H1 (cell line): ENCODE measurements at regions not wholly inside any gene's neighbourhood (a gene's known extent, or its start where the extent isn't known, plus 50 kb on each side); places are given as distances from the start of the nearest gene placed in this dataset.

Experiments
- ASH2L ChIP-seq: fragments of 200-600, 300-600 bp; sonication (generic); IDR thresholded peaks from one replicate; pipeline ENCODE4 v1.7.1; 2017; ENCODE audit warnings: low read length
- JUND ChIP-seq: IDR thresholded peaks from 2 replicates; pipeline ENCODE4 v1.6.1; 2011; ENCODE audit warnings: mild to moderate bottlenecking, improper control_type of control experiment, low read length
- KDM1A ChIP-seq: fragments of 200-600, 300-600 bp; sonication (generic); IDR thresholded peaks from 2 replicates; pipeline ENCODE4 v1.7.1; 2016; ENCODE audit warnings: mild to moderate bottlenecking, low read length, borderline replicate concordance
- KDM5A ChIP-seq: fragments of 200-600 bp; IDR thresholded peaks from 2 replicates; pipeline ENCODE4 v1.7.1; 2012; ENCODE audit warnings: mild to moderate bottlenecking, low read length, inconsistent platforms, mixed read lengths
- RFX5 ChIP-seq: IDR thresholded peaks from 2 replicates; pipeline ENCODE4 v1.6.1; 2011; ENCODE audit warnings: low read depth, low read length, improper control_type of control experiment, borderline replicate concordance
- RXRA ChIP-seq: IDR thresholded peaks from 2 replicates; pipeline ENCODE4 v1.6.1; 2011; ENCODE audit warnings: low read depth, mild to moderate bottlenecking, low read length, moderate library complexity; ENCODE audit not compliant: insufficient read depth
- SAP30 ChIP-seq: fragments of 300-600 bp; sonication (generic); IDR thresholded peaks from 2 replicates; pipeline ENCODE4 v1.7.1; 2012; ENCODE audit warnings: low read length, moderate library complexity, mild to moderate bottlenecking, inconsistent platforms; ENCODE audit not compliant: insufficient read depth, insufficient replicate concordance
- SP1 ChIP-seq: IDR thresholded peaks from 2 replicates; pipeline ENCODE4 v1.6.1; 2011; ENCODE audit warnings: low read depth, low read length
- ZNF274 ChIP-seq: IDR thresholded peaks from 2 replicates; pipeline ENCODE4 v1.7.0; 2012; ENCODE audit warnings: low read length, borderline replicate concordance; ENCODE audit errors: extremely low read depth

DNA sequence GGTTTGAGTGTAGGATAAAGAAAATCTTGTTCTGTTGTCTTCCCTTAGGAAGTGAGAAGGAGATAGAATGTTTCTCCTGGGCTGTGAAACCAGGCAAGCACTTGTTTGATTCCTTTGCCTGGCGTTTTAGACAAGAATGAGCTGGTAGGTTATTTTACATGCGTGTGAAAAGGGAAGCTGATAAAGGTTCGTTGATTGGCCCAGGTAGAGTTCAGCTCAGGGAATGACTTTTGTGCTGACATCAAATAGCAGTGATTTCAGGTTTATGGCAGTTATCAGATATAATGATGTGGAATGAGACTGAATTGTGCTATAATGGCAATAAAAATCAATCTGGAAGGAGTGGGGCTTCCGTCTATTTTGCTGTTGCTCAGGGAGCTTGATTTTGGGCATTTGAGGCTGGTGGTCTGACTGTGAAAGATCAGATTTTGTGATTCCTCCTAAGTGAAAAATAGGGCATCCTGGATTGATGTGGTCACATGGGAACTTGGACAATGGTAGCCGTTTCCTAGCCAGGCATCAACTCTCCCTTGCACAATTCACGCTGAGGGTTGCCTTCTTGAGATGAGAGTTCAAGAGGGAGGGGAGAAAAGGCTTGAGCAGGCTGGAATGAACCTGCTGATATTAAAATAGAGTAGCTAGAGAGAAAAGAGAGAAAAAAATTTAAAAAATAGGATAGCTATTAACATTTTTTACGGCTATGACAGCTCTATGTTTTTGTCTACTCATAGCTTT is 388.9 kb downstream of the EDEM1 start (continued):
- TF ChIP-seq SAP30 = no peak
- TF ChIP-seq ZNF274 = no peak
- no peak for TF ChIP-seq KDM1A
- no peak for TF ChIP-seq KDM5A
- TF ChIP-seq RXRA = no peak
- TF ChIP-seq RFX5 = no peak
- no peak for TF ChIP-seq ASH2L
- no peak for TF ChIP-seq JUND
- no peak for TF ChIP-seq SP1
- TF ChIP-seq, all 59 proteins: peak for 0
